ENCODE measurements at regions not wholly inside any gene's neighbourhood (a gene's known extent, or its start where the extent isn't known, plus 50 kb on each side); places are given as distances from the start of the nearest gene placed in this dataset.
"Not testable (repeated sequence)": the region's sequence is repeated elsewhere in the genome, so short reads cannot be mapped to it uniquely, and the experiment has no call there.

GRCh38 chr10:111323389-111323966, 246.6 kb downstream of the ADRA2A start:
- Histone ChIP-seq H3F3A (ENCODE audit: low read depth) (no peaks in the 10 kb centered on the region), H3K4me2 (ENCODE audit: low read depth, low read length, poor library complexity, severe bottlenecking) (no peak overlapping the region), H3K36me3 (ENCODE audit: insufficient read depth, low read length) (no peaks in the 10 kb centered on the region), H3K9me3 (ENCODE audit: insufficient read depth, low read depth, low read length) (no peaks in the 10 kb centered on the region), H3K79me2 (ENCODE audit: insufficient read depth, low read length) (no peaks in the 10 kb centered on the region), H3K9ac (ENCODE audit: low read depth, low read length, poor library complexity, severe bottlenecking) (no peak overlapping the region), H3K9me2 (replicated peaks; ENCODE audit: low read depth, low read length) (no peaks in the 10 kb centered on the region), H3K27me3 (ENCODE audit: insufficient read depth, low read length, poor library complexity, severe bottlenecking) (no peaks in the 10 kb centered on the region), H4K20me1 (ENCODE audit: insufficient read depth, low read length, poor library complexity, severe bottlenecking) (no peaks in the 10 kb centered on the region), H2AFZ (ENCODE audit: low read length) (no peak overlapping the region), H3K4me3 (ENCODE audit: low read length, poor library complexity, severe bottlenecking) (no peak overlapping the region), H3K4me1 (ENCODE audit: insufficient read depth, low read length, poor library complexity, severe bottlenecking) (no peaks in the 10 kb centered on the region)
- peak; percentile 34; the same call in 1 of the 2 replicates for TF ChIP-seq CTCF (conservative IDR thresholded peaks at IDR 0.05; ENCODE audit: low read length)
- no peak for TF ChIP-seq EZH2phosphoT487 (IDR thresholded peaks at IDR 0.05; ENCODE audit: borderline replicate concordance)

GRCh38 chr10:111332174-111332573, 255.3 kb downstream of the ADRA2A start:
- not testable (repeated sequence) for H3F3A ChIP-seq (ENCODE audit: low read depth); H3K4me3 ChIP-seq (ENCODE audit: low read length, poor library complexity, severe bottlenecking); H3K9me2 ChIP-seq (replicated peaks; ENCODE audit: low read depth, low read length); H3K9ac ChIP-seq (ENCODE audit: low read depth, low read length, poor library complexity, severe bottlenecking); H3K36me3 ChIP-seq (ENCODE audit: insufficient read depth, low read length); H2AFZ ChIP-seq (ENCODE audit: low read length); H3K27me3 ChIP-seq (ENCODE audit: insufficient read depth, low read length, poor library complexity, severe bottlenecking); H4K20me1 ChIP-seq (ENCODE audit: insufficient read depth, low read length, poor library complexity, severe bottlenecking); H3K4me1 ChIP-seq (ENCODE audit: insufficient read depth, low read length, poor library complexity, severe bottlenecking); H3K9me3 ChIP-seq (ENCODE audit: insufficient read depth, low read depth, low read length); H3K79me2 ChIP-seq (ENCODE audit: insufficient read depth, low read length); H3K4me2 ChIP-seq (ENCODE audit: low read depth, low read length, poor library complexity, severe bottlenecking)

GRCh38 chr10:111335826-111336225, 259.0 kb downstream of the ADRA2A start:
- H3K36me3 ChIP-seq (ENCODE audit: insufficient read depth, low read length): no peaks in the 10 kb centered on the region
- no peak overlapping the region for H2AFZ ChIP-seq (ENCODE audit: low read length)
- H3K9me2 ChIP-seq (replicated peaks; ENCODE audit: low read depth, low read length): no peaks in the 10 kb centered on the region
- no peaks in the 10 kb centered on the region for H3K27me3 ChIP-seq (ENCODE audit: insufficient read depth, low read length, poor library complexity, severe bottlenecking)
- no peak overlapping the region for H3K4me3 ChIP-seq (ENCODE audit: low read length, poor library complexity, severe bottlenecking)
- no peaks in the 10 kb centered on the region for H3F3A ChIP-seq (ENCODE audit: low read depth)
- peaks cover 3% of the 10 kb centered on the region; the same call in 1 of the 2 replicates for H3K9me3 ChIP-seq (ENCODE audit: insufficient read depth, low read depth, low read length)
- H3K4me2 ChIP-seq (ENCODE audit: low read depth, low read length, poor library complexity, severe bottlenecking): no peak overlapping the region
- H3K4me1 ChIP-seq (ENCODE audit: insufficient read depth, low read length, poor library complexity, severe bottlenecking): no peaks in the 10 kb centered on the region
- H3K79me2 ChIP-seq (ENCODE audit: insufficient read depth, low read length): no peaks in the 10 kb centered on the region
- H3K9ac ChIP-seq (ENCODE audit: low read depth, low read length, poor library complexity, severe bottlenecking): no peak overlapping the region
- H4K20me1 ChIP-seq (ENCODE audit: insufficient read depth, low read length, poor library complexity, severe bottlenecking): no peaks in the 10 kb centered on the region
- TF ChIP-seq CTCF (conservative IDR thresholded peaks at IDR 0.05; ENCODE audit: low read length) (no peak), EZH2phosphoT487 (IDR thresholded peaks at IDR 0.05; ENCODE audit: borderline replicate concordance) (no peak)

GRCh38 chr10:111338035-111338434, 261.2 kb downstream of the ADRA2A start:
- no peaks in the 10 kb centered on the region for H3K27me3 ChIP-seq (ENCODE audit: insufficient read depth, low read length, poor library complexity, severe bottlenecking)
- no peaks in the 10 kb centered on the region for H4K20me1 ChIP-seq (ENCODE audit: insufficient read depth, low read length, poor library complexity, severe bottlenecking)
- H3K9ac ChIP-seq (ENCODE audit: low read depth, low read length, poor library complexity, severe bottlenecking): no peak overlapping the region
- no peak overlapping the region for H3K4me3 ChIP-seq (ENCODE audit: low read length, poor library complexity, severe bottlenecking)
- no peak for TF ChIP-seq EZH2phosphoT487 (IDR thresholded peaks at IDR 0.05; ENCODE audit: borderline replicate concordance)
- no peak for TF ChIP-seq CTCF (conservative IDR thresholded peaks at IDR 0.05; ENCODE audit: low read length)
- no peaks in the 10 kb centered on the region for H3K36me3 ChIP-seq (ENCODE audit: insufficient read depth, low read length)
- no peak overlapping the region for H3K4me2 ChIP-seq (ENCODE audit: low read depth, low read length, poor library complexity, severe bottlenecking)
- no peak overlapping the region for H2AFZ ChIP-seq (ENCODE audit: low read length)
- peaks cover 4% of the 10 kb centered on the region; the same call in 1 of the 2 replicates for H3K9me3 ChIP-seq (ENCODE audit: insufficient read depth, low read depth, low read length)
- no peaks in the 10 kb centered on the region for H3F3A ChIP-seq (ENCODE audit: low read depth)
- no peaks in the 10 kb centered on the region for H3K79me2 ChIP-seq (ENCODE audit: insufficient read depth, low read length)
- no peaks in the 10 kb centered on the region for H3K9me2 ChIP-seq (replicated peaks; ENCODE audit: low read depth, low read length)
- no peaks in the 10 kb centered on the region for H3K4me1 ChIP-seq (ENCODE audit: insufficient read depth, low read length, poor library complexity, severe bottlenecking)

Measured in Loucy (cell line).